GM21529 (cell line): ENCODE measurements at regions not wholly inside any gene's neighbourhood (a gene's known extent, or its start where the extent isn't known, plus 50 kb on each side); places are given as distances from the start of the nearest gene placed in this dataset.

ENCODE experiments used
- ATAC-seq: cut with Tn5 transposase; IDR thresholded peaks from one replicate; pipeline ENCODE4 v1.9.1; 2021; ENCODE audit not compliant: unreplicated experiment

GRCh38 chr15:91471468-91471867, 371.4 kb downstream of the SV2B start:
- no peak for ATAC-seq

- no peak for ATAC-seq
Measured at GRCh38 chr15:91472316-91472756, 372.3 kb downstream of the SV2B start.

- ATAC-seq: no peak
Measured at GRCh38 chr15:91473894-91474545, 374.0 kb downstream of the SV2B start.

GRCh38 chr15:91476861-91477260, 376.6 kb upstream of the SLCO3A1 start:
- no peak for ATAC-seq

- no peak for ATAC-seq
Measured at GRCh38 chr15:91478717-91479191, 374.8 kb upstream of the SLCO3A1 start.

- no peak for ATAC-seq
Measured at GRCh38 chr15:91480426-91480825, 373.1 kb upstream of the SLCO3A1 start.

- no peak for ATAC-seq
Measured at GRCh38 chr15:91482799-91483198, 370.7 kb upstream of the SLCO3A1 start.

- ATAC-seq: no peak
Measured at GRCh38 chr15:91484141-91484540, 369.4 kb upstream of the SLCO3A1 start.

- ATAC-seq: no peak
Measured at GRCh38 chr15:91488452-91488851, 365.1 kb upstream of the SLCO3A1 start.

GRCh38 chr15:91490211-91490610, 363.3 kb upstream of the SLCO3A1 start:
- no peak for ATAC-seq

- ATAC-seq: no peak
Measured at GRCh38 chr15:91491101-91491950, 362.2 kb upstream of the SLCO3A1 start.

- no peak for ATAC-seq
Measured at GRCh38 chr15:91496754-91497691, 356.5 kb upstream of the SLCO3A1 start.

- no peak for ATAC-seq
Measured at GRCh38 chr15:91498046-91498748, 355.3 kb upstream of the SLCO3A1 start.

GRCh38 chr15:91498749-91499062, 354.8 kb upstream of the SLCO3A1 start:
- ATAC-seq: no peak

GRCh38 chr15:91499774-91500383, 353.6 kb upstream of the SLCO3A1 start:
- no peak for ATAC-seq

- ATAC-seq: no peak
Measured at GRCh38 chr15:91508633-91509032, 344.9 kb upstream of the SLCO3A1 start.

GRCh38 chr15:91514147-91514546, 339.4 kb upstream of the SLCO3A1 start:
- no peak for ATAC-seq

- ATAC-seq: no peak
Measured at GRCh38 chr15:91515188-91515754, 338.2 kb upstream of the SLCO3A1 start.

GRCh38 chr15:91516866-91517265, 336.6 kb upstream of the SLCO3A1 start:
- no peak for ATAC-seq
